ENCODE measurements at regions not wholly inside any gene's neighbourhood (a gene's known extent, or its start where the extent isn't known, plus 50 kb on each side); places are given as distances from the start of the nearest gene placed in this dataset.

DNA sequence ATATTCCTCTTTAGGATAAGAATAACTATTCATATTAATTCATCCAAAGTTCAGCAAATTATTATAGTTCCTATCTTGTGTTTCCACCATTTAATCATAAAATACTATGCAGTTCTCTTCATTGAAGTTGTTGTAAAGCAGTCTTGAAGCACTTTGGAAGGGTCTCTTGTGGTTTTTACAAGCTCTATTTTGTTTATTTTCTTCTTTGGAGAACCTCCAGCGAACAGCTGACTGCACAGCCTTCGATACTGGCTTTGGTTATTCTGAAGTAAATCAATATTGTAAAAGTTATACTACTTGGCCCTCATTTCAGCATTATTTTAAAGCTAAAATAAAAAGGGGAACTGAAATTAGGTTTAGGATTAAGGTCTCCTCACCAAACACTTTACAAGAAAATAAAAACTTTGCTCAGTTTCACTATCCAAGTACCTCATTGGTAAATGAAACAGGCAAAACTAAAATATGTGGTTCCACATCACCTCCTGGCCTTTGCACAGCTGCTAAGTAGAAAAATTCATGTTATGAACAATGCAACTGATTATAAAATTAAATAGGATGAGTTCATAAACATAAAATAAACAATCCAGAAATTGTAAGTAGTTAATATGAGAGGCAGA lies 1629.2 kb upstream of the ADGRL3 start:
- peaks cover 0 to 37% (median 6%) of the 10 kb centered on the region in 5 donors for H3K9me3 Mint-ChIP-seq
- H3K4me1 Mint-ChIP-seq = no peaks in the 10 kb centered on the region
- no peak overlapping the region for H3K4me3 Mint-ChIP-seq
- Histone ChIP-seq H3K4me3 (ENCODE audit: low read length) (no peak overlapping the region), H3K9me3 (ENCODE audit: low read length) (peaks cover under 1% of the 10 kb centered on the region), H3K27me3 (ENCODE audit: insufficient read depth, low read length, poor library complexity, severe bottlenecking) (no peaks in the 10 kb centered on the region), H3K27ac (ENCODE audit: low read depth, low read length) (no peak overlapping the region), H3K36me3 (ENCODE audit: insufficient read depth, low read length) (no peaks in the 10 kb centered on the region), H3K4me1 (ENCODE audit: insufficient read depth, low read length) (no peaks in the 10 kb centered on the region)
- H3K36me3 Mint-ChIP-seq = no peaks in the 10 kb centered on the region
- no peak overlapping the region for H3K27ac Mint-ChIP-seq
- DNase-seq = no peak
- ChIA-PET POLR2A (no interaction called here), CTCF (no interaction called here)
- no peaks in the 10 kb centered on the region for H3K27me3 Mint-ChIP-seq

GRCh38 chr4:59571805-59572430 lies 1628.2 kb upstream of the ADGRL3 start:
- Histone ChIP-seq H3K4me3 (ENCODE audit: low read length) (no peak overlapping the region), H3K36me3 (ENCODE audit: insufficient read depth, low read length) (no peaks in the 10 kb centered on the region)

DNA sequence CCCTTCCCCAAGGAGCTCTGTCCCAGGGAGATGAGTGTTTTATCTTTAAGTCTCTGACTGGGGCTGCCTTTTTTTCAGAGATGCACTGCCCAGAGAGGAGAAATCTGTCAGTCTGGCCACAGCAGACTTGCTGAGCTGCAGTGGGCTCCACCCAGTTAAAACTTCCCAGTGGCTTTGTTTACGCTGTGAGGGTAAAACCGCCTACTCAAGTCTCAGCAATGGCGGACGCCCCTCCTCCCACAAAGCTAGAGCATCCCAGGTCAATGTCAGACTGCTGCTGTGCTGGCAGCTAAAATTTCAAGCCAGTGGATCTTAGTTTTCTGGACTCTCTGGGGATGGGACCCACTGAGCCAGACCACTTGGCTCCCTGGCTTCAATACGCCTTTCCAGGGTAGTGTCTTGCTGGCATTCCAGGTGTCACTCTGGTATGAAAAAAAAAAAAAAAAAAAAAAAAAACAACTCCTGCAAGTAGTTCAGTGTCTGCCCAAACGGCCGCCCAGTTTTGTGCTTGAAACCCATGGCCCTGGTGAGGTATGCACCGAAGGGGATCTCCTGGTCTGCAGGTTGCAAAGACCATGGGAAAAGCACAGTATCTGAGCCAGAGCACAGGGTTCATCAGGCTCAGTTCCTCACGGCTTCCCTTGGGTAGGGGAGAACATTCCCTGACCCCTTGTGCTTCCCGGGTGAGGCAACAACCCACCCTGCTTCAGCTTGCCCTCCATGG lies 1616.1 kb upstream of the ADGRL3 start:
- no peaks in the 10 kb centered on the region for H3K27me3 ChIP-seq (ENCODE audit: insufficient read depth, low read length, poor library complexity, severe bottlenecking)
- no peak overlapping the region for H3K4me3 ChIP-seq (ENCODE audit: low read length)
- Mint-ChIP-seq H3K36me3 (peaks cover 0 to 3% (median 0%) of the 10 kb centered on the region in 3 donors), H3K4me1 (no peaks in the 10 kb centered on the region), H3K9me3 (peaks cover 6 to 37% (median 13%) of the 10 kb centered on the region in 5 donors), H3K27me3 (no peaks in the 10 kb centered on the region), H3K27ac (no peak overlapping the region), H3K4me3 (no peak overlapping the region)
- CTCF ChIA-PET = no interaction called here
- H3K27ac ChIP-seq (ENCODE audit: low read depth, low read length) = no peak overlapping the region
- DNase-seq = no peak
- H3K36me3 ChIP-seq (ENCODE audit: insufficient read depth, low read length) = no peaks in the 10 kb centered on the region
- no peaks in the 10 kb centered on the region for H3K4me1 ChIP-seq (ENCODE audit: insufficient read depth, low read length)
- POLR2A ChIA-PET = no interaction called here
- H3K9me3 ChIP-seq (ENCODE audit: low read length) = no peaks in the 10 kb centered on the region

More at GRCh38 chr4:59571805-59572430, 1628.2 kb upstream of the ADGRL3 start:
- H3K27ac Mint-ChIP-seq = no peak overlapping the region
- H3K9me3 Mint-ChIP-seq = peaks cover 2 to 37% (median 4%) of the 10 kb centered on the region in 5 donors
- DNase-seq = no peak
- ChIA-PET CTCF (no interaction called here), POLR2A (no interaction called here)
- H3K27me3 ChIP-seq (ENCODE audit: insufficient read depth, low read length, poor library complexity, severe bottlenecking) = no peaks in the 10 kb centered on the region
- no peaks in the 10 kb centered on the region for H3K4me1 Mint-ChIP-seq
- no peak overlapping the region for H3K27ac ChIP-seq (ENCODE audit: low read depth, low read length)
- no peaks in the 10 kb centered on the region for H3K9me3 ChIP-seq (ENCODE audit: low read length)
- no peak overlapping the region for H3K4me3 Mint-ChIP-seq
- H3K36me3 Mint-ChIP-seq = no peaks in the 10 kb centered on the region
- H3K27me3 Mint-ChIP-seq = no peaks in the 10 kb centered on the region
- H3K4me1 ChIP-seq (ENCODE audit: insufficient read depth, low read length) = no peaks in the 10 kb centered on the region

GRCh38 chr4:59597536-59598329 lies 1602.4 kb upstream of the ADGRL3 start:
- H3K4me3 Mint-ChIP-seq = no peak overlapping the region
- H3K27me3 Mint-ChIP-seq = no peaks in the 10 kb centered on the region
- Histone ChIP-seq H3K27ac (ENCODE audit: low read depth, low read length) (no peak overlapping the region), H3K9me3 (ENCODE audit: low read length) (no peaks in the 10 kb centered on the region), H3K4me1 (ENCODE audit: insufficient read depth, low read length) (no peaks in the 10 kb centered on the region), H3K27me3 (ENCODE audit: insufficient read depth, low read length, poor library complexity, severe bottlenecking) (no peaks in the 10 kb centered on the region), H3K36me3 (ENCODE audit: insufficient read depth, low read length) (no peaks in the 10 kb centered on the region), H3K4me3 (ENCODE audit: low read length) (no peak overlapping the region)
- no peak overlapping the region for H3K27ac Mint-ChIP-seq
- peaks cover 15 to 41% (median 23%) of the 10 kb centered on the region in 5 donors for H3K9me3 Mint-ChIP-seq
- no peaks in the 10 kb centered on the region for H3K4me1 Mint-ChIP-seq
- no peak for DNase-seq
- H3K36me3 Mint-ChIP-seq = no peaks in the 10 kb centered on the region
- ChIA-PET CTCF (no interaction called here), POLR2A (interaction anchor here (0.7 kb wide), 1 partner anchor 1695 kb away, joined by 6 read pairs; no protein-coding TSS in a partner anchor)

GRCh38 chr4:59598330-59598618 lies 1601.9 kb upstream of the ADGRL3 start:
- Histone ChIP-seq H3K4me1 (ENCODE audit: insufficient read depth, low read length) (no peaks in the 10 kb centered on the region), H3K4me3 (ENCODE audit: low read length) (no peak overlapping the region), H3K36me3 (ENCODE audit: insufficient read depth, low read length) (no peaks in the 10 kb centered on the region), H3K27me3 (ENCODE audit: insufficient read depth, low read length, poor library complexity, severe bottlenecking) (no peaks in the 10 kb centered on the region), H3K27ac (ENCODE audit: low read depth, low read length) (no peak overlapping the region), H3K9me3 (ENCODE audit: low read length) (no peaks in the 10 kb centered on the region)
- ChIA-PET POLR2A (no interaction called here), CTCF (no interaction called here)
- Mint-ChIP-seq H3K4me3 (no peak overlapping the region), H3K27me3 (no peaks in the 10 kb centered on the region), H3K9me3 (peaks cover 16 to 41% (median 24%) of the 10 kb centered on the region in 5 donors), H3K36me3 (no peaks in the 10 kb centered on the region), H3K4me1 (no peaks in the 10 kb centered on the region), H3K27ac (no peak overlapping the region)
- DNase-seq = no peak

DNA sequence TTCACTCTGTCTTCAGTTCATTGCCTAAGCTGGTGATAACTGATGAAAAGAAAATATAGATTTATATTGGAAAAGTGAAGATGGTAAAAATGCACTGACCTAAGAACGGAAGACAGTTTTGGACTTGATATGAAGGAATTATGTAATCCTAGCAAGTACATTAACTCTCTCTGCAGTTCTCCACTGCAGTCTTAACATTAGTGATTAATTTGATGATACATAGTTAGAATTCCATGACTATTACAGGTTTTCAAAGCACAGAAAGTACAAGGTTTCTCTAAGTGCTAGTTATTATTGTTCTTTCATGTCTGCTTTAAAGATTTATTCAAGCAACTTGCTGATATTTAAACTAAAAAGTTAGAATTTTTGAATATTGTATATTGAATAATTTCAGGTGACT lies 1591.7 kb upstream of the ADGRL3 start:
- Histone ChIP-seq H3K36me3 (ENCODE audit: insufficient read depth, low read length) (no peaks in the 10 kb centered on the region), H3K4me1 (ENCODE audit: insufficient read depth, low read length) (no peaks in the 10 kb centered on the region), H3K4me3 (ENCODE audit: low read length) (no peak overlapping the region), H3K9me3 (ENCODE audit: low read length) (no peaks in the 10 kb centered on the region), H3K27ac (ENCODE audit: low read depth, low read length) (no peak overlapping the region), H3K27me3 (ENCODE audit: insufficient read depth, low read length, poor library complexity, severe bottlenecking) (no peaks in the 10 kb centered on the region)
- Mint-ChIP-seq H3K4me3 (no peak overlapping the region), H3K4me1 (no peaks in the 10 kb centered on the region), H3K9me3 (peaks cover 10 to 38% (median 19%) of the 10 kb centered on the region in 5 donors), H3K36me3 (no peaks in the 10 kb centered on the region), H3K27me3 (no peaks in the 10 kb centered on the region), H3K27ac (no peak overlapping the region)
- POLR2A ChIA-PET = no interaction called here
- DNase-seq = no peak
- CTCF ChIA-PET = no interaction called here

DNA sequence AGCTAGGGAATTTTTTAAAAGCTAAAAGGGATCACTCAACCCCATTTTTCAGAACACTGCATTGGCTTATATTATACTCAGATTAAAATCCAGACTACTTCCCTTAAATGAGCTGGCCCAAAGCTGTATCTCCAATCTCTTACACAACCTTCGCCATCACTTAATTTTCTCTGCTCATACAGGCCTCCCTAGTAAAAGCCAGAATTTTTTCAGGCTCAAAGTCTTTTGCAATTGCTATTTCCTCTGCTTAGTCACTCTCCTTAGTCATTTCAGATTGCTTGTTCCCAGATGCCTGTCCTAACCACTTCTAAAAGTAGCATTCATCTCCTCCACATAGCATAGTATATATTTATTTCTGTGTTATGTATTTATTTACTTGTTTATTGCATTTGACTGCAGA lies 1587.9 kb upstream of the ADGRL3 start:
- POLR2A ChIA-PET = no interaction called here
- Mint-ChIP-seq H3K36me3 (no peaks in the 10 kb centered on the region), H3K4me3 (no peak overlapping the region), H3K27me3 (no peaks in the 10 kb centered on the region), H3K9me3 (peaks cover 3 to 50% (median 7%) of the 10 kb centered on the region in 5 donors), H3K4me1 (no peaks in the 10 kb centered on the region), H3K27ac (no peak overlapping the region)
- no peak overlapping the region for H3K27ac ChIP-seq (ENCODE audit: low read depth, low read length)
- H3K27me3 ChIP-seq (ENCODE audit: insufficient read depth, low read length, poor library complexity, severe bottlenecking) = no peaks in the 10 kb centered on the region
- CTCF ChIA-PET = no interaction called here
- H3K36me3 ChIP-seq (ENCODE audit: insufficient read depth, low read length) = no peaks in the 10 kb centered on the region
- no peaks in the 10 kb centered on the region for H3K9me3 ChIP-seq (ENCODE audit: low read length)
- no peak for DNase-seq
- no peaks in the 10 kb centered on the region for H3K4me1 ChIP-seq (ENCODE audit: insufficient read depth, low read length)
- H3K4me3 ChIP-seq (ENCODE audit: low read length) = no peak overlapping the region

GRCh38 chr4:59615316-59615715 lies 1584.8 kb upstream of the ADGRL3 start:
- no peak overlapping the region for H3K4me3 Mint-ChIP-seq
- CTCF ChIA-PET = no interaction called here

More at GRCh38 chr4:59615316-59615715, 1584.8 kb upstream of the ADGRL3 start:
- Histone ChIP-seq H3K4me1 (ENCODE audit: insufficient read depth, low read length) (no peaks in the 10 kb centered on the region), H3K9me3 (ENCODE audit: low read length) (no peaks in the 10 kb centered on the region), H3K27ac (ENCODE audit: low read depth, low read length) (no peak overlapping the region), H3K36me3 (ENCODE audit: insufficient read depth, low read length) (no peaks in the 10 kb centered on the region), H3K27me3 (ENCODE audit: insufficient read depth, low read length, poor library complexity, severe bottlenecking) (no peaks in the 10 kb centered on the region), H3K4me3 (ENCODE audit: low read length) (no peak overlapping the region)
- Mint-ChIP-seq H3K9me3 (peaks cover 6 to 51% (median 11%) of the 10 kb centered on the region in 5 donors), H3K36me3 (no peaks in the 10 kb centered on the region), H3K4me1 (no peaks in the 10 kb centered on the region), H3K27me3 (no peaks in the 10 kb centered on the region), H3K27ac (no peak overlapping the region)
- DNase-seq = no peak
- POLR2A ChIA-PET = no interaction called here

All from CD8-positive, alpha-beta memory T cell (primary cell).